ENCODE measurements at regions not wholly inside any gene's neighbourhood (a gene's known extent, or its start where the extent isn't known, plus 50 kb on each side); places are given as distances from the start of the nearest gene placed in this dataset.

DNA sequence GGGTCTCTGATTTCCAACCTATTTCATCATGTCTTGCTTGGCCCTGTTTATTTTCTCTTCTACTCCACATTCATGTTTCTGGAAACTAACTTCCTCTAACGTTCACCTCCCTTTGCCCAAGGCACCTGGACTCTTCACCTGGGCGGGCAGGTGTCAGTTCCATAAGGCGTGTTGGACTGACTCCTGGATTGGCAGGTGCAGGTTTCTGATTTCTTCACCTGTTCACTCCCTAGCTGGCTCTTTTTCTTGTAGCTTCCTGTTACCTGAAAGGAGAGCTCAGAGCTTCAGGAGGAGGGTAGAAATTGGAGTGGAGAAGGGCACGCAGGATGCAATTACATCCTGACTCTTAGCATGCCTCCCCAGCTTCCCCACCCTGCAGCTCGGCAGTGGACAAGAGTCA, 350.8 kb upstream of the KLF3 start:
- no peak for DNase-seq (ENCODE audit: low spot score)

- no peak for DNase-seq (ENCODE audit: low spot score)
Observed at GRCh38 chr4:38313999-38314561, 349.9 kb upstream of the KLF3 start.

DNA sequence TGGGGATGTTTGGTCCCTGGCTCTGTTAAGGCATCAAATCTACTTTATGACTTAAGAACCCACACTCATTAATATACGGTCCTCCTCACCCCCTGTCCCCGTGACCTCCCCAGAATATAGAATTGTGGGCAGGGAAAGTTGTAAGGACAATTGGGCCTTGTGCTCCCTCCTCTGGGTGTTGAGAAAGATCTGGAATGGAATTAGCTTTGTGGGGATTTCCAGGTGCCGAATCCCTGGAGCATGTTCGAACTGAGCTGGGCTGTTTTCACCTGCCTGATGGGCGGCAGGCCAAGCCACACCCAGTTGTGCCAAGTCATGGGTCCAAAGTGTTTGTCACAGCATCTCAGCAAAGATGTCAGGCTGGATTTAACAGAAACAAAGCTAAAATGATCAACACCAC, 349.3 kb upstream of the KLF3 start:
- DNase-seq (ENCODE audit: low spot score): no peak

- no peak for DNase-seq (ENCODE audit: low spot score)
Observed at GRCh38 chr4:38315286-38315685, 348.7 kb upstream of the KLF3 start.

- no peak for DNase-seq (ENCODE audit: low spot score)
Observed at GRCh38 chr4:38316045-38316444, 348.0 kb upstream of the KLF3 start.

- DNase-seq (ENCODE audit: low spot score): no peak
Observed at GRCh38 chr4:38317041-38317674, 346.8 kb upstream of the KLF3 start.

DNA sequence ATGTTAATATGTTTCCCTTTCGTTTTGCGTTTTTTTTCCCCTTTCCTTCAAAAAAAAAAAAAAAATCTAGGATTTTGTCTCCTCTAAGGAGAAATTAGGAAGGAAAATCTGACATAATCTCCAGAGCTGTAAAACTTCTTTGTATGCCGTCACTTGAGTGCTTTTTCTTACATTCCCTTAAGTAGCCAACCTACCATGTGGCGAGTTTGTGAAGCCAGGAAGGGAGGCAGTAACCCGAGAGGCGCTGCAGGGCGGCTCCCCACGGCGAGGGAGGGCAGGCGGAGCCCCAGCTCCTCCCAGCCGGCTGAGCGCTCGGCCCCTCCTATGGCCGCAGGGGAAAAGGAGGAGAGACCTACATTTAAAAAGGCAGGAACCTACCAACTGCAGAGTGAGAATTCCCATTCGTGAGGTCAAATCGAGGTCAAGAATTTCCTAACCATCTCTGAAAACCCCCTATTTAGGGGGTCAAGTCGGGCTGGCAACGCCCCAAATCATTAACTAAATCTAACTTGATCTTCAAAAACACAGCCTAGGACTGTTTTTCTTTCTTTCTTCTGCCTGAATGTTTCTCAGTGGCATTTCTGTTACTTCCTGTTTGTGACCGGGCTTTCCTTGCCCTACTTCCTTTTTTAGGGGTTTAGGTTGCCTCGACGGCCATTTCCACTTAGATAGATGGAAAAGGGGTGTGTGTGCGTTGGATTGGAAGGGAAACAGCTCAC, 345.1 kb upstream of the KLF3 start:
- DNase-seq (ENCODE audit: low spot score): peak; percentile 87

GRCh38 chr4:38319456-38320342, 344.3 kb upstream of the KLF3 start:
- DNase-seq (ENCODE audit: low spot score): peak; percentile 87

GRCh38 chr4:38320343-38320695, 343.7 kb upstream of the KLF3 start:
- DNase-seq (ENCODE audit: low spot score): no peak

DNA sequence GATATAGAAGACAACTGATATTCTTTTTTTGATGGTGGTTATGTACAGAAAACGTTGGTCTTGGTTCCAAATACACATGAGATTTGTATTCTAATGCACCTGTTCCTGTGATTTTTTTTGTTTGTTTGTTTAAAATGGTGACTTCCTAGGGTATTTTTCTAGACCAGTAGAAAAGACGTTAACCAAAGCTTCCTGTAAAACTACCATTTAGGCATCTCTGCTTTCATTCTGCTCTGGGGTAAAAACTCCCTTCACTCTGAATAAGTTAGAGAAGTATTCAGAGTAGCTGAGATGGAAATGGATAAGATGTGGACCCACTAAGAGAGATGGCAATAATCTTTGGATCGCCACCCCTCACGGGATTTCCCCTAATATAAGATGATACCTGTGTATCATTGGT, 343.2 kb upstream of the KLF3 start:
- DNase-seq (ENCODE audit: low spot score): no peak

- no peak for DNase-seq (ENCODE audit: low spot score)
Observed at GRCh38 chr4:38322714-38323113, 341.3 kb upstream of the KLF3 start.

DNA sequence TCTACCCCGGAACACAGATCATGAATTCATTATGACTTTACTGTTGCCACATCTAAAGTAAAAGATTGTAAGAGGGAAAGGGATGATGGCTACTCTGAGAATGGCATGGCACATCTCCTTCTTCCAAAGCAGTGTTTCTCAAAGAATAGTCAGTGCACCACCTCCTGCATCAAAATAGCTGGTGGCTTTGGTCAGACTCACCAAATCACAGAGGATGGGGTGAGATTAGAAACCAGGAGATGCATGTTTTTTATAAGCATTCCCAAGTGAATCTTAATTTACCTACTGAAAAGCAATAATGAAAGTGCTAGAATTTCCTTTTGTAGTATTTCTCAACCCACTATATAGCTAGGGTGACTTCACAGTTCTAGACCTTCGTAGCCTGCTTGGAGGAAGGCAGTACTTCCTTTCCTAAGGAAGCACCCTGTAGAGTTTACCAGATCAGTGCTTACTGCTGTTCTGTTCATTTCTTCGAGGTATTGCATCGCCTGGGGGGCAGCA, 340.8 kb upstream of the KLF3 start:
- no peak for DNase-seq (ENCODE audit: low spot score)

DNA sequence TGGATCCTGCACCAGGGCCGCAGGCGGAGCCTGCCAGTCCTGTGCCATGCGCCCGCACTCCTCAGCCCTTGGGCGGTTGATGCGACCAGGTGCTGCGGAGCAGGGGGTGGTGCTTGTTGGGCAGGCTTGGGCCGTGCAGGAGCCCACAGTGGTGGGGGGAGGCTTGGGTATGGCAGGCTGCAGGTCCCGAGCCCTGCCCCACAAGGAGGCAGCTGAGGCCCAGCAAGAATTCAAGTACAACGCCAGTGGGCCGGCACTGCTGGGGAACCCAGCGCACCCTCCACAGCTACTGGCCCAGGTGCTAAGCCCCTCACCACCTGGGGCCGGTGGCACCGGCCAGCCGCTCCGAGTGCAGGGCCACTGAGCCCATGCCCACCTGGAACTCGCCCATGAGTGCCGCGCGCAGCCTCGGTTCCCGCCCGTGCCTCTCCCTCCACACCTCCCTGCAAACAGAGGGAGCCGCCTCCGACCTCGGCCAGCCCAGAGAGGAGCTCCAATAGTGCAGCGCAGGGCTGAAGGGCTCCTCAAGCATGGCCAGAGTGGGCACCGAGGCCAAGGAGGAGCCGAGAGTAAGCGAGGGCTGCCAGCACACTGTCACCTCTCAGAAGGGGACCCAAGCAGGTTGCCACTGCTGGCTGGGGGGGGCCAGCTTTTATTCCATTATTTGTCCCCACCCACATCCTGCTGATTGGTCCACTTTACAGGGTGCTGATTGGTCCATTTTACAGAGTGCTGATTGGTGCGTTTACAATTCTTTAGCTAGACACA, 339.0 kb upstream of the KLF3 start:
- DNase-seq (ENCODE audit: low spot score): no peak

- DNase-seq (ENCODE audit: low spot score): no peak
Observed at GRCh38 chr4:38325629-38325913, 338.4 kb upstream of the KLF3 start.

DNA sequence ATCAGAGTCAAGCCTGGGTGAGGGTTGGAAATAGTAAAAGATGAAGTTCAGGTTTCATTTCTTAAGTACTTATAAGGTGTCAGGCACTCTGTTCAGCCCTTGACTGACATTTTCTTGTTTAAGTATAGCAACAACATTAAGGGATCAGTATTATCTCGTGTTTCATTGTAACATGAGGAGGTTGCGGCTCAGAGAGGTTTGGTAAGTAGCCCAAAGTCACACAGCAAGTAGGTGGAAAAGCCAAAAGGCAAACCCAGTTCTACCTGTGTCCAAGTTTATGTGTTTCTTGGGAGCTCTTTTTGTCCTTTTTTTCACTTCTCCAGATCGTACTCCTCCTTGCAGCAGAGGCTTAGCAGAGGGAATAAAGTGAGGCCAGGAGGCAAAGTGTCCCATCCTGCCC, 337.5 kb upstream of the KLF3 start:
- no peak for DNase-seq (ENCODE audit: low spot score)

- no peak for DNase-seq (ENCODE audit: low spot score)
Observed at GRCh38 chr4:38327174-38327573, 336.8 kb upstream of the KLF3 start.

DNA sequence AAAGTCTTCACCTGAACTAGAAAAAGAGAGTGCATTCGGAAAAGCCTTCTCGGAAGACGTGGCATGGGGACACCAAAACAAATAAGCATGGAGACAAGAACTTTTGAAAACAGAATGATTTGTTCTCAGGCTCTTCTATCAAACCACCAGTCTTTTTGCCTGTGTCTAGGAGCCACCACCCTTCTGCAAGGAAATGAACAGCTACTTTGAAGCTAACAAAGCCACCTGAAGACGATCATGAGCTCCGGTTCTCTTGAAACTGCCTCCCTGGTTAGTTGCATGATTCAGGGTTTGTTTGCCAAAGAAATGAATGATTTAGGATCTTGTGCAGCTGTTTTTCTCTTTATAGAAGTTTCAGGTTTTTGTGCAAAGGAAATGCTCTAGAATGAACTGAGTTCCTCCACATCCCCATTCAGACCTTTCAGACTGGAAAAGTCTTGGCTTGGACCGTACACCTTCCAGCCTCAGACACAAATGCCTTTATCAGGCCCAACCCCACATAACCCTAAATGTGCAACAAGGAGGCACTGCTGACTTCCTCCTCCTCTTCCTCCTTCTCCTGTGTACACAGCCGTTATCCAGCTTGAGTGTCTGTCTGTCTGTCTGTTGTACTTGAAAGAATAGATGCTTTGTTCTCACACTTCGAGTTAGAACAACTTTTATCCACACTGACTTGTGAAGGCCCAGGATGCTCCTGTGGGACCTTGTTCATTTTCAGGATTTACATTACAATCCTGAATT, 334.8 kb upstream of the KLF3 start:
- DNase-seq (ENCODE audit: low spot score): no peak

DNA sequence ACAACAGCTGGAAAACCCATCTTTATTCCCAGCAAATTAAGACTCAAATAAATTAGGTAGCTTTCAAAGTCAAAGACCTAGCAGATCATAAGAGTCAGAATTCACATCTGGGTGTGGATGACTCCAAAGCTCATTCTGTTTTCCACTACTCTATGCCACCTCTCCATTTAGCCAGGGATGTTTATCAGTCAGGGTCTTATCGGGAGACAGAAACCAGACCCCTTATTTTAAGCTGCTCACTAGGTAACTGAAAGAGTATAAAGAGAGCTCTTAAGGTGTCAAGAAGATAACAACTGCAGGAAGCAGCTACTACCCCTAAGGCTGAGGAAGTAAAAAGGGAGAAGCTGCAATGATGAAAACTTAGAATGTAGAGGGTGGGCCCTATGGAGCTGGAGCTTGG, 333.7 kb upstream of the KLF3 start:
- DNase-seq (ENCODE audit: low spot score): no peak

- no peak for DNase-seq (ENCODE audit: low spot score)
Observed at GRCh38 chr4:38330936-38331335, 333.1 kb upstream of the KLF3 start.

GRCh38 chr4:38332699-38333098, 331.3 kb upstream of the KLF3 start:
- no peak for DNase-seq (ENCODE audit: low spot score)

DNA sequence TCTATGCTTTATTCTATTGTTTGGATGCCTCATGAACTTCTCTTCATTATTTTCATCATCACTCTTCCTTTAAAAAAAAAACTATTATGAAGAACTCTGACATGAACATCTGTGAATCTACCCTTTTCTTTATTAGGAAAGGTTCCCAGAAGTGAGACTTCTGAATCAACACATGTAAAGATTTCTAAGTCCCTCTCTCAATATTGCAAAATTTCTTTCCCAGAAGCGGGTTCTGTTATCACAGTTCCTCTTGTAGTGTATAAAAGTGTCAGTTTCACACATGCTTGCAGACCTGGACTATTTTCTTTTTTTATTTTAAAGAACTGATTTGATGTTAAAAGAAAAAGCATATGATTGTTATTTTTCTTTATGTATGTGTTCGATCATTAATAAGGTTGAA, 330.8 kb upstream of the KLF3 start:
- DNase-seq (ENCODE audit: low spot score): no peak

All from germinal center (tissue), 1 donor.